ENCODE measurements at regions not wholly inside any gene's neighbourhood (a gene's known extent, or its start where the extent isn't known, plus 50 kb on each side); places are given as distances from the start of the nearest gene placed in this dataset.

- no peak for DNase-seq
Measured at GRCh38 chr3:189049458-189050236, 122.1 kb upstream of the TPRG1 start.

DNA sequence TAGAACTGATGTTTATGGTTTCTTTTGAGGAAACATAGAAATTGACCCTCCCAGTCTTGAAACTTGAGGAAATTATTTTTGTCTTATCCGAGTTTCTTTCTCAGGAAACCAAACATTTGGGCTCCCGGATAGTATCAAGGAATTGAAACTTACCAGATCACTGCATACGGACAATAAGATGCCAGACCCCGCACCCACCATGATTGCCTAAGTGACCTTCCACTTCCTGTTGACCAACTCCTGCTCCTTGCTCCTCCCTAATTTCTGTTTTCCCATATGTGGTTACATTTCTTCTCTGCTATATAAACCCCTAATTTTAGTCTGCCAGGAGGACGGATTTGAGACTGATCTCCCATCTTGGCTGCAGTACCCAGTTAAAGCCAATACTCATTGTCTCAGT lies 118.4 kb upstream of the TPRG1 start:
- DNase-seq: no peak

DNA sequence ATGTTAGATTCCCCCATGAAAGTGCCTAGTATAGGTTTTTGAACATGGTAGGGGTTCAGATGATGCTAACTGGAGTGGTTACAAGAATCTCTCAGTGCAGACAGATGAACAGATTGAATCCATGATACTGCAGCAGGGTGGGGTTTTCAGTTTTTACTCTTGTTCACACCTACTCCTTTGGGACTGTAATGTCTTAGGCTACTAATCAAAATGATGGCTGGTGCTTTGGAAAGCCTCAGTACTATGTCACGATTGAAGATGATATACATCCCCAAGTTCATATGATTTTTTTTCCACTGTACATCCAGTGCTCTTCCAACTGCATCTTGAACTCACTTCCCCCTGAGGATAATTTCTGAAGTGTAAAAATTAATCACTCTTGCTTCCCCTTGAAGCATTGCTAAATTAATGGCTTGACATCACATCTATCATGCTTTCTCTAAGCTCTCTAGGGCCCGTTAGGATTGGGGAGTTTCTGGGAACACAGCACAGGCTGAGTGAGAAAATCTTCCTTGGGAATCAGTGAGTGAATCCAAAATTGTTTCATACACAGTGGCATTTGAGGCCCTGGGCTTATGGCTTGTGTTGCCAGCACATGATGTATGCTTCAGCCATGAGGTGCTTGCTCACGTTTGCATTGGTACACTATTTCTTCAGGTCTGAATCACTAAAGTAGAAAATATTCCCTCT lies 115.0 kb upstream of the TPRG1 start:
- no peak for DNase-seq

DNA sequence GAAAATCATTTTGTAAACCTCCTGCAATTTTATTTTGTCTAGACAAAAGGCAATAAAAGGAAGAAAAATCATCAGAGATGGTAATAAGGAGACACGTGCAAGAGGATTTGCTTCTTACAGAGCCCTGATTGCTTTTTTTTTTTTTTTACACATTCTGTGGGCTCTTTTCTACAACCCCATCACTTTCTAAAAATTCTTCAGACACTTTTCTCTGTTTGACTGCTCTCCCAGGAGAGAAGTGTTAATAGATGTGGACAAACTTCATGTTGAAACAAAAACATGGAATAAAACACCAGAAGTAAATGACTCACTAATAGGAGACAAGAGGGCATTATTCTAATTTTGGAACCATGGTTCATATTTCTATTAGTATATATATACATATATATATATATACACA lies 114.4 kb upstream of the TPRG1 start:
- DNase-seq: no peak

GRCh38 chr3:189058071-189058470 lies 113.7 kb upstream of the TPRG1 start:
- DNase-seq: no peak

DNA sequence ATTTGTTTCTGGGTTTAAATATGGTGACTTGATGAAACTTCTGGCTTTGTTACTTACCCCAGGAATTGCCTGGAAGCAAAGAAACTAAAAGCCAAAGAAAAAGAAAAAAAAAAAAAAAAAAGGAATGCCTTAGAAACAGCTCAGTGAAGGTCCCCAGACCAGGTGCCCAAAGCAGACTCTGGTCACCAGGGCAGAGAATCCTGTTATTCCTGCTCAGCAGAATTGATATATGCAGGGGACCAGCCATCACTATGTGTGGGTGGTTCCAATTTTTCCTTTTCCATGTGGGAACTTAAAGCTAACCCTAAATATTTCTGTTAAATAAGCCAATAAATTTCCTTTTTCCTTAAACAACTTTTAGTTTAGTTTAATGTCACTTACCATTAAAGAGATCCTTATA lies 100.8 kb upstream of the TPRG1 start:
- DNase-seq: no peak

GRCh38 chr3:189071446-189071845 lies 100.3 kb upstream of the TPRG1 start:
- no peak for DNase-seq

DNA sequence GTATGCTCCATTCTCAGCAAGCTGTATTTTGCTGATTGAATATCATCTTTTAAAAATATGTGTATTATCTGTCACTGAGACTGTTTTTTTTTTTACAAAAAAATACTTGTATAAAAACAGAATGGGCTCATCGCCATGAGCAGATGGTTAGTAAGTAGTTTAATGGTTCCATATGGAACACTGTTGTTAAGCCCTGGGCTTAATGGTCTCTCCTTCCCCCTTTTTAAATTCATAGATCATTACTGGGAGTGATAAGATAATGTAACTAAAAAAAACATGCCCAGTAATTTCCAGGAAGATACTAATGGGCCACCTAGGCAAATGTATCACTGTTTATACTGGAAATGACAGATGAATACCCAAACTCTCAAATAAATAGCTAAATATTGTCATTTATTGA lies 95.3 kb upstream of the TPRG1 start:
- no peak for DNase-seq

DNA sequence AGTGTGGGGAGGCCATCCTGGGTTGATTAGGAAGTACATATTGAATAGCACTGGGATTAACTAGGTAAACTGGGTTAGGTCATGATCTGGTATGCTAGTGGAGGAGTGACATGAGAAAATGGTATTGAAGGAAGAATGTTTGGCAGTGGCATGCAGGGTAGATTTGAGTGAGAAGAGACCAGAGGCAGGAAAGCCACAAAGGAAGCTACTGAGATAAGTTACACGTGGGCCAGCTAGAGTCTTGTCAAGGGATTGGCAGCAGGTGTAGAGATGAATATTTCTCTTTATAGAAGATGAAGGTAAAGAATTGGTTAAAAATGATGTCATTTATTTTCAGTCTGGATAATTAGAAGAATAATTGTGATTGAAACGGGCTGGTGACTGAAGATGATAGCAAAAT lies 91.0 kb upstream of the TPRG1 start:
- no peak for DNase-seq

DNA sequence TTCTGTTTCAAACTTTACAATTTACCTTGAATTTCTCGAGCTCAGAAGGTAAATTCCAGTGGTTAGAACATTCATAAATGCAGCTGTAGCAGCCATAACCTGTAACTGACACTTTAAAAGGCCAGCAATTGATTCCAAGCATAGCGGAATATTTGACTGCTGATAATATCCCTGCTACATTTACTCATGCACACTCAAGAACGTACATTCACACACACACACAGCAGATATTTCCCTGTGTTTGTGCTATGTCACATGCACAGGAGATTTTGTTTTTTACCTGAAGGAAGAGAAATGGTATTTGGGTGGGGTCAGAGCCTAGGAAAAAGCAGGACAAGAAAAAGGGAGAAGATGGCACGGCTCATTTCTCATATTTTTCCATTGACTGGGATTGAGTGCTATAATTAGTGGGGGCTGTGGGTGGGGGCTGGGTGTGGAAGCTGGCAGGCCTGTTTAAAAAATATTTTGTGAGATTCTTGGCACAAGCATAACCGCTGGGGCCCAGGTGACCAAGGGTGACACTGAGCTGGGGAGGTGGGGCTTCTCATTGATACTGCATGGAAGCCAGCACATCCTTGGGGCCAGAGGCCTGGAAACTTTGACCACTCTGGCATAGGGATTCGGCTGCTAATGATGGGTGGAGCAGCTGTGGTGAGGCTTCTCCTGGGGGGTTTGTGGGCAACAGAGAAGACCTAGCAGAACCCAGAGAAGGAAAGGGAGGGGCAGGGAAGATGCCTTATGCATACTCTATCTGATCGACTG lies 88.9 kb upstream of the TPRG1 start:
- DNase-seq: no peak

DNA sequence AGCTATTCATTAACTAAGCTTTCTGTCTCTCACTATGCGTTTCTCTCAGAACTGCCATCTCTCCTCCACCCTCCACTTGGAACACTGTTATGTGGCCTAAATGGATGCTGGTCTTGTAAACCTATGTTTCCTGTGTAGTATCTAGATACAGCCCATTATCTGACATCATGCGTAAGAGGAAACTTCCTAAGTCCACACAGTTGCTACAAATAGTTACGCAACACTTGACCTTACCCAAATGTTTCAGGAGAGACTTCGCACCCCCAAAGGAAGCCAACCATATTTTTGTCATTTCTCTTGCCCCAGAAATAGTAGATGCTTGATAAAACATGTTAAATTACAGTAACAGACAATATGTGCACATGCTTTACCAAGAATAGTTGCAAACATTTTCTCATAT lies 87.2 kb upstream of the TPRG1 start:
- DNase-seq: no peak

GRCh38 chr3:189092547-189092946 lies 79.2 kb upstream of the TPRG1 start:
- DNase-seq: no peak

GRCh38 chr3:189094539-189094938 lies 77.2 kb upstream of the TPRG1 start:
- no peak for DNase-seq

GRCh38 chr3:189096092-189096491 lies 75.7 kb upstream of the TPRG1 start:
- DNase-seq: no peak

DNA sequence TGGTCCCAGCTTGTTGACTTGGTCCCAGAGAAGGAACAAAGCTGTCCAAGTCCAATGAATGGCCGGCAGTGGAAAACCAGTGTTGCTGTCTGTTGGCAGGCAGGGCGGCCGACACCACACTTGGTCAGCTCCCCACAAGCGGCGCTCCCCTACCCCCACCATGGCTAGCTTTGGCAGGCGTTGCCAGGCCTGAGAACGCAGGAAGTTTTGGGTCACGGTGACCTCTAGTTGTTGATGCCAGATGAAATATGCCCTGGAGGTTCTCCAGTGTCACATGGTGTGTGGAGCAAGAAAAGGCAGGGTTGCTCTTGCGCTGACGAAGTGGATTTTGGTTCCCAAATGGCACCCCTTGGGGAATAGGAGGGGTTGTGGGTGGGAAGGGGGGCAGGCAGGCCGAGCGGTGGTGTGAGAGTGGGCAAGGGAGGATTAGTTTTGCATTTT lies 72.7 kb upstream of the TPRG1 start:
- no peak for DNase-seq

DNA sequence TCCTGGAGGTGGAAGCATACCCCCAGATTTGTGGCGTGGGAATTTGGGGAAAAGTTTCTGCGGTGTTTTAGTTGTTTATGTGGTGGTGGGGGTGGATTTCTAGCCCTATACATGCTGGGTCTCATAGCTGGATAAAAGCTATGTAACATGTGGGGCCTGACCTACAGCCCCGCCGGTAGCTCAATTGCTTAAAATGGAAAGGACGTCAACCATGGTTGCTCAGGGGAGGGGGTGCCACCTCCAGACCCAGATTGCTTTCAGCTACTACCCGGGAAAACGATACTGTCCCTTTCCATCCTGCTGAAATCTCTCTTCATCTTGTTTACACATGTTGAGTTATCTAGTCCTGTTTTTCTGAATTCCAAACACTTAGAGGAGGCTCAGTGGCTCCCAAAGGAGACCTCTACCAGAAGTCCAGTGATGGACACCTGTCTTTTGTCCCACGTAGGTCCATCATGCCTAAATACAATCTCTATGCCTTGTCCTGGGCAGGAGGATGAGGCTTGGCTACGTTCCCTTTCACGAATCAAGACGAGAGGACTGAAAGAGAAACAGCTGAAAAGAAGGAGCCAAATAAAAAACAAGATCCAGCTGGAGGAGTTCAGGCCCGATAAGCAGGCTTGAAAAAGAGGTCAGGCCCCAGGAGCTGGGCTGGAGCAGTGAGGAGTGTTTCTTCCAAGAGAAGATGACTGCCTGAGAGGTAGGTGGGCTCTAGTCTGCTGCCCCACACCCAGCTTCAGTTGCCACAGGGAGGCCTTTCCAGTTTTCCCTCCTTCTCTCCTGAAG lies 72.1 kb upstream of the TPRG1 start:
- no peak for DNase-seq

- DNase-seq: no peak
Measured at GRCh38 chr3:189100866-189101265, 70.9 kb upstream of the TPRG1 start.

DNA sequence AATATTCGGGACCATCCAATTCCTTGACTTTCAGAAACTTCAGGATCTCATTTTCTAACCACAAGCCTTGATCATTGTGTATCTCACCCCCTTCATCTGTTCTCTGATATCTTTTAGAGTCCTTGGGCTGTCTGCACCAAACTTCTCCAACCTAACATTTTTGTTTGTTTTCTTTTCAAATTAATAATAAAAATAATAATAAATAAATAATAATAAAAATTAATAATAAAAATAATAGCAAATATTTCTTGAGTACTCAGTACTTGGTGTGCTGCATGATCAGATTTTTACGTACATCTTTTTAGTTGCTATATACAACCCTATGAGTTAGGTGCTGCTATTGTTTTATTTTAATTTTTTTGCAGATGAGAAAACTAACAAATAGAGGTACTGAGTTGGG lies 70.2 kb upstream of the TPRG1 start:
- DNase-seq: no peak

DNA sequence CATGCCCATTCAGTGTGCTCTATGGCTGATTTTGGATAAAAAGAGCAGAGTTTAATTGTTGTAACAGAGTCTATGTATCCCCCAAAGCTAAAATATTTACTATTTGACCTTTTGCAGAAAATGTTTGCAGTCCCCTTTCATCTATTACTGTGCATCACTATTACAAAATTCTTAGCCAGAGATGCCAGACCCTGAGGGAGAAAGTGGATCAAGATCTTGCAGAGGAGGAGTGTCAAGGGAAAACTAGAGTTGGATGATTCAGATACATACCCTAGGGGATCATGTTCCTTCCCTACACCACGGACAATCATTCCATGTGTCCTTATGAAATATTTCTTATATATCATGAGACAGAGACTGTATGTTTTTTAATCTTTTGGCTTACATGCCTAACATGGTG lies 68.6 kb upstream of the TPRG1 start:
- no peak for DNase-seq

- DNase-seq: no peak
Measured at GRCh38 chr3:189108067-189108466, 63.7 kb upstream of the TPRG1 start.

- DNase-seq: no peak
Measured at GRCh38 chr3:189108735-189109134, 63.0 kb upstream of the TPRG1 start.

GRCh38 chr3:189109145-189109544 lies 62.6 kb upstream of the TPRG1 start:
- no peak for DNase-seq

DNA sequence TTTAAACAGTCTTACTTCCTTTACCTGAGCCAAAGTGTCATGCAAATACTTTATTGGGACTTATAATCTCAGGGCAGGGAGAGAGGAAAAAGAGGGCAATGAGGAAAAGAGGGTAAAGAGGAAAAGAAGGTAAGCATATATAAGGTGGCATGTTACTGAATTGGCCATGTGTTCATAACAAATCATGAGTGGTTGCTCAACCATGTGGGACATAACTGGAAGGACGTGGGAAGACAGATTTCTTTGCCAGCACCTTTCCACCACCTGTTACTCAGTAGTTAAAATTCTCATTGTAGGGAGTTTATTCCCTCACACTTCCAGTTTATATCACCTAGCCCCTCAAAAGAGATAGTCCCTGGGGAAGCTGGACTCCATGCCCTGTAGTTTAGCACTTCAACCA lies 54.7 kb upstream of the TPRG1 start:
- no peak for DNase-seq
